ENCODE measurements at regions not wholly inside any gene's neighbourhood (a gene's known extent, or its start where the extent isn't known, plus 50 kb on each side); places are given as distances from the start of the nearest gene placed in this dataset.

DNA sequence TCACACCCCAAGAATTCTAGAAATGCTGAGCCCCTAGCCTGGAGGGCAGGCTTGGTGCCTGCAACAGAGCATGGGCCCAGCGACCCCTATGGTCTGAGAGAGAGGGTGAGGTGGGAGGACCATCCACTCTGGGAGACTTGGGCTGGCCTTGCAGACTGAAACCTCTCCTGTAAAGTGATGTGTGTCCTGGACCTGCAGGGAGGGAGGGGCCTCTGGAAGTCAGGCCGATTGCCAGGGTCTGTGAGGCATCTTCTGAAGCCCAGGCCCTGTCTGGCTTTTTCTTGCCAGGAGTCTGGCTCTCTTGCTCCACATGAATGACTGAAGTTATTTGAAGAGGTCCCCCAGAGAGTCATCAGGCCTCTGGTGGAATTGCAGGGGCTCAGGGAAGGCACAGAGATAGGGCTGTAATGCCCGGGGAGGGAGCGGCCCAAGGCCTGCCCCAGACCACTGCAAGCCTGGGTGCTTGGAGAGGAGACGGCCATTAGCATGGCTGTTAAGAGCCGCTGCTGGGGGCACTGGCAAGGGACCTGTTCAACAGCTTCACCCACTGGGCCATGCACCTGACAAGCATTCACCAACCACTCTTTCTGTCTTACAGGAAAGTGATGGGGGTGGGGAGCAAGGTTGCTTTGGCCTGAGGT is 56.0 kb upstream of the CHRNA7 start:
- H3K4me3 ChIP-seq (ENCODE audit: low read length) = no peak overlapping the region
- no peak overlapping the region for H2AFZ ChIP-seq (ENCODE audit: low read length)
- BruUV-seq (replicated peaks) = no TSS peak
- no peak overlapping the region for H3K27ac ChIP-seq (ENCODE audit: low read length)
- H3K9me3 ChIP-seq (ENCODE audit: low read length) = no peaks in the 10 kb centered on the region
- H3K79me2 ChIP-seq (ENCODE audit: low read length) = no peaks in the 10 kb centered on the region
- POLR2A ChIA-PET (ENCODE audit: unreplicated experiment) = no interaction called here
- TF ChIP-seq, protein P1, sequence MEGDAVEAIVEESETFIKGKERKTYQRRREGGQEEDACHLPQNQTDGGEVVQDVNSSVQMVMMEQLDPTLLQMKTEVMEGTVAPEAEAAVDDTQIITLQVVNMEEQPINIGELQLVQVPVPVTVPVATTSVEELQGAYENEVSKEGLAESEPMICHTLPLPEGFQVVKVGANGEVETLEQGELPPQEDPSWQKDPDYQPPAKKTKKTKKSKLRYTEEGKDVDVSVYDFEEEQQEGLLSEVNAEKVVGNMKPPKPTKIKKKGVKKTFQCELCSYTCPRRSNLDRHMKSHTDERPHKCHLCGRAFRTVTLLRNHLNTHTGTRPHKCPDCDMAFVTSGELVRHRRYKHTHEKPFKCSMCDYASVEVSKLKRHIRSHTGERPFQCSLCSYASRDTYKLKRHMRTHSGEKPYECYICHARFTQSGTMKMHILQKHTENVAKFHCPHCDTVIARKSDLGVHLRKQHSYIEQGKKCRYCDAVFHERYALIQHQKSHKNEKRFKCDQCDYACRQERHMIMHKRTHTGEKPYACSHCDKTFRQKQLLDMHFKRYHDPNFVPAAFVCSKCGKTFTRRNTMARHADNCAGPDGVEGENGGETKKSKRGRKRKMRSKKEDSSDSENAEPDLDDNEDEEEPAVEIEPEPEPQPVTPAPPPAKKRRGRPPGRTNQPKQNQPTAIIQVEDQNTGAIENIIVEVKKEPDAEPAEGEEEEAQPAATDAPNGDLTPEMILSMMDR (conservative IDR thresholded peaks at IDR 0.05; ENCODE audit: low read depth, low read length) = no peak
- TF ChIP-seq EZH2phosphoT487 (IDR thresholded peaks at IDR 0.05; ENCODE audit: borderline replicate concordance, low read length) (no peak), EZH2 (IDR thresholded peaks at IDR 0.05; ENCODE audit: low read length, unreplicated experiment) (no peak)
- H3F3A ChIP-seq (ENCODE audit: low read length, unreplicated experiment) = no peaks in the 10 kb centered on the region
- H3K4me1 ChIP-seq (ENCODE audit: insufficient read depth, low read length) = peaks cover 8% of the 10 kb centered on the region
- H3K9me2 ChIP-seq (replicated peaks; ENCODE audit: low read length) = no peaks in the 10 kb centered on the region
- CTCF ChIA-PET = no interaction called here
- no peak overlapping the region for H3K4me2 ChIP-seq (ENCODE audit: low read length)
- no peak for ATAC-seq
- H3K9ac ChIP-seq (ENCODE audit: low read length) = no peak overlapping the region
- H4K20me1 ChIP-seq (ENCODE audit: low read length) = no peaks in the 10 kb centered on the region
- no peaks in the 10 kb centered on the region for H3K36me3 ChIP-seq (ENCODE audit: low read depth, low read length)
- H3K27me3 ChIP-seq (ENCODE audit: low read length) = peaks cover 19% of the 10 kb centered on the region
- intact Hi-C loops (cut with micrococcal nuclease) = no loop called here
- no peak for DNase-seq

GRCh38 chr15:31974855-31975829 is 55.2 kb upstream of the CHRNA7 start:
- TF ChIP-seq, protein P1 (conservative IDR thresholded peaks at IDR 0.05; ENCODE audit: low read depth, low read length) = peak; percentile 90
- TF ChIP-seq EZH2 (IDR thresholded peaks at IDR 0.05; ENCODE audit: low read length, unreplicated experiment) = no peak
- no peak overlapping the region for H3K27ac ChIP-seq (ENCODE audit: low read length)
- no peaks in the 10 kb centered on the region for H3K9me2 ChIP-seq (replicated peaks; ENCODE audit: low read length)
- no peaks in the 10 kb centered on the region for H3F3A ChIP-seq (ENCODE audit: low read length, unreplicated experiment)
- no TSS peak for BruUV-seq (replicated peaks)
- H3K4me1 ChIP-seq (ENCODE audit: insufficient read depth, low read length) = peaks cover 8% of the 10 kb centered on the region
- no peaks in the 10 kb centered on the region for H4K20me1 ChIP-seq (ENCODE audit: low read length)
- ChIA-PET POLR2A (ENCODE audit: unreplicated experiment) (no interaction called here), CTCF (no interaction called here)
- H3K4me3 ChIP-seq (ENCODE audit: low read length) = peak overlapping the region; percentile 56
- intact Hi-C loops (cut with micrococcal nuclease) = no loop called here
- peak; percentile 60 for ATAC-seq
- DNase-seq = peak; percentile 70
- H3K27me3 ChIP-seq (ENCODE audit: low read length) = peaks cover 12% of the 10 kb centered on the region
- peak overlapping the region; percentile 80 for H3K4me2 ChIP-seq (ENCODE audit: low read length)
- no peaks in the 10 kb centered on the region for H3K9me3 ChIP-seq (ENCODE audit: low read length)
- H3K9ac ChIP-seq (ENCODE audit: low read length) = no peak overlapping the region
- no peaks in the 10 kb centered on the region for H3K36me3 ChIP-seq (ENCODE audit: low read depth, low read length)
- no peaks in the 10 kb centered on the region for H3K79me2 ChIP-seq (ENCODE audit: low read length)
- peak overlapping the region; percentile 78 for H2AFZ ChIP-seq (ENCODE audit: low read length)

Measured in PC-3 (cell line).